Keratinocyte (primary cell): ENCODE measurements at regions not wholly inside any gene's neighbourhood (a gene's known extent, or its start where the extent isn't known, plus 50 kb on each side); places are given as distances from the start of the nearest gene placed in this dataset.

Source experiments
- DNase-seq: peaks from one replicate; pipeline ENCODE4 v3.0.0-alpha.2; 2011; ENCODE audit warnings: low read depth, missing footprints, low spot score
- FAIRE-seq: peaks from 2 replicates; lab custom pipeline; 2011; peaks lifted over from hg19 to GRCh38; lab: Jason Lieb, UNC
- H2AFZ ChIP-seq: 2 replicates; pipeline ENCODE4 v1.6.0; 2012; ENCODE audit warnings: low read length, control low read depth, inconsistent platforms; ENCODE audit not compliant: control insufficient read depth
- H3K27ac ChIP-seq: 2 replicates; pipeline ENCODE4 v1.5.1; 2011; ENCODE audit warnings: low read length; ENCODE audit not compliant: control insufficient read depth, insufficient read depth
- H3K27me3 ChIP-seq: 3 replicates; pipeline ENCODE4 v1.6.0; 2011; ENCODE audit warnings: low read length; ENCODE audit not compliant: control insufficient read depth, insufficient read depth; ENCODE audit errors: extremely low read depth
- H3K36me3 ChIP-seq, 2 experiments: 2 replicates in 1 of 2; 3 replicates in 1 of 2; pipeline ENCODE4 v1.5.1; 2011; ENCODE audit warnings: low read length in 2 of 2, mild to moderate bottlenecking in 1 of 2; ENCODE audit not compliant: control insufficient read depth in 2 of 2, insufficient read depth in 2 of 2; ENCODE audit errors: extremely low read depth in 1 of 2
- H3K4me1 ChIP-seq: 3 replicates; pipeline ENCODE4 v1.5.1; 2011; ENCODE audit warnings: low read length; ENCODE audit not compliant: control insufficient read depth, insufficient read depth; ENCODE audit errors: extremely low read depth
- H3K4me2 ChIP-seq: 3 replicates; pipeline ENCODE4 v1.6.0; 2011; ENCODE audit warnings: low read depth, low read length; ENCODE audit not compliant: control insufficient read depth, insufficient read depth; ENCODE audit errors: extremely low read depth
- H3K4me3 ChIP-seq, 3 experiments: fragments of 200-600 bp in 1 of 3; sonication (generic) in 1 of 3; 2 replicates in 2 of 3; 3 replicates in 1 of 3; pipeline ENCODE4 v1.5.1; 2011 to 2016; ENCODE audit warnings: low read length in 3 of 3, mild to moderate bottlenecking in 3 of 3, control low read depth in 2 of 3, inconsistent platforms in 1 of 3, low read depth in 1 of 3, mixed read lengths in 1 of 3, mixed run types in 1 of 3, moderate library complexity in 1 of 3; ENCODE audit not compliant: control insufficient read depth in 2 of 3, insufficient read depth in 2 of 3; ENCODE audit errors: extremely low read depth in 1 of 3
- H3K79me2 ChIP-seq: 2 replicates; pipeline ENCODE4 v1.6.0; 2012; ENCODE audit warnings: low read length; ENCODE audit not compliant: control insufficient read depth, insufficient read depth
- H3K9ac ChIP-seq: 3 replicates; pipeline ENCODE4 v1.6.0; 2011; ENCODE audit warnings: low read length; ENCODE audit not compliant: control insufficient read depth, insufficient read depth; ENCODE audit errors: extremely low read depth
- H3K9me1 ChIP-seq: 3 replicates; pipeline ENCODE4 v1.6.0; 2011; ENCODE audit warnings: low read length; ENCODE audit not compliant: control insufficient read depth, insufficient read depth; ENCODE audit errors: extremely low read depth
- H3K9me3 ChIP-seq: 2 replicates; pipeline ENCODE4 v1.5.1; 2012; ENCODE audit warnings: low read depth, low read length; ENCODE audit not compliant: control insufficient read depth
- H4K20me1 ChIP-seq: 3 replicates; pipeline ENCODE4 v1.6.0; 2011; ENCODE audit warnings: low read length; ENCODE audit not compliant: control insufficient read depth, insufficient read depth; ENCODE audit errors: extremely low read depth
- EZH2 ChIP-seq: IDR thresholded peaks from one replicate; pipeline ENCODE4 v1.6.1; 2012; ENCODE audit warnings: inconsistent platforms, mild to moderate bottlenecking, low read length, moderate library complexity
- dilution Hi-C: fragments of 300-500 bp; cut with MboI; formaldehyde crosslinking; loops from one replicate; pipeline ENCODE4 v1.7.0; 2020; ENCODE audit warnings: low sequenced_read_pairs; ENCODE audit not compliant: extremely low pct_ligation_motif_present
- TF ChIP-seq, protein P1 (sequence below), 3 experiments: IDR thresholded peaks in 1 of 3; conservative IDR thresholded peaks in 1 of 3; optimal IDR thresholded peaks in 1 of 3; 2 replicates in 2 of 3; 3 replicates in 1 of 3; pipeline versions ENCODE3 to v1.5.1; 2011; ENCODE audit warnings: low read length in 3 of 3, mild to moderate bottlenecking in 3 of 3, moderate library complexity in 2 of 3, control low read depth in 1 of 3, inconsistent platforms in 1 of 3; ENCODE audit not compliant: insufficient read depth in 2 of 3; ENCODE audit errors: extremely low read depth in 1 of 3

DNA sequence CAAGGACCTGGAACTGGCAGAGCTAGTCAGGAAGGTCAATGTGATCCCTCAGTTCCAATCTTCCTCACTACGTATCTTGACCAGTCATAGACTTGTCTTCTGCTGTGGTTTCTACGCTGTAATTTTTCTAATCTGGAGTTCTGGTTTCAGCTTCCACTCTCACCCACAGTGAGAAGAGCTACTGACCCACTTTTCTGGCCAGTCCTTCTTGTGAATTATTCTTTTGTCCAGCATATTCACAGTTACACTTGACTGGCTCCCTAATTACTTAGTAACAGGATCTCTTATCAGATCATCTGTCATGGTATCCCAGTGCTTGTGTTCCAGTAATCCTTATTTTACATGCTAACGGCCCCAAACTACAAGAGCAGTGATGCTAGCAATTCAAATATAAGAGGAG, 72.4 kb upstream of the MME start:
- Histone ChIP-seq H3K79me2 (no peaks in the 10 kb centered on the region), H3K4me2 (no peak overlapping the region), H3K27ac (no peak overlapping the region), H4K20me1 (no peaks in the 10 kb centered on the region), H3K4me3 (no peak overlapping the region), H2AFZ (no peak overlapping the region), H3K36me3 (no peaks in the 10 kb centered on the region), H3K4me1 (no peaks in the 10 kb centered on the region), H3K9me3 (no peaks in the 10 kb centered on the region), H3K9me1 (no peaks in the 10 kb centered on the region), H3K27me3 (no peaks in the 10 kb centered on the region), H3K9ac (no peak overlapping the region)
- FAIRE-seq (no peak), DNase-seq (no peak)
- dilution Hi-C loops: no loop called here
- no peak for TF ChIP-seq EZH2
- TF ChIP-seq, protein P1, sequence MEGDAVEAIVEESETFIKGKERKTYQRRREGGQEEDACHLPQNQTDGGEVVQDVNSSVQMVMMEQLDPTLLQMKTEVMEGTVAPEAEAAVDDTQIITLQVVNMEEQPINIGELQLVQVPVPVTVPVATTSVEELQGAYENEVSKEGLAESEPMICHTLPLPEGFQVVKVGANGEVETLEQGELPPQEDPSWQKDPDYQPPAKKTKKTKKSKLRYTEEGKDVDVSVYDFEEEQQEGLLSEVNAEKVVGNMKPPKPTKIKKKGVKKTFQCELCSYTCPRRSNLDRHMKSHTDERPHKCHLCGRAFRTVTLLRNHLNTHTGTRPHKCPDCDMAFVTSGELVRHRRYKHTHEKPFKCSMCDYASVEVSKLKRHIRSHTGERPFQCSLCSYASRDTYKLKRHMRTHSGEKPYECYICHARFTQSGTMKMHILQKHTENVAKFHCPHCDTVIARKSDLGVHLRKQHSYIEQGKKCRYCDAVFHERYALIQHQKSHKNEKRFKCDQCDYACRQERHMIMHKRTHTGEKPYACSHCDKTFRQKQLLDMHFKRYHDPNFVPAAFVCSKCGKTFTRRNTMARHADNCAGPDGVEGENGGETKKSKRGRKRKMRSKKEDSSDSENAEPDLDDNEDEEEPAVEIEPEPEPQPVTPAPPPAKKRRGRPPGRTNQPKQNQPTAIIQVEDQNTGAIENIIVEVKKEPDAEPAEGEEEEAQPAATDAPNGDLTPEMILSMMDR (optimal IDR thresholded peaks at IDR 0.05 in 1 of 3, IDR thresholded peaks at IDR 0.05 in 1 of 3, conservative IDR thresholded peaks at IDR 0.05 in 1 of 3; ENCODE audit: extremely low read depth in 1 of 3, insufficient read depth in 2 of 3, low read length in 3 of 3): no peak

DNA sequence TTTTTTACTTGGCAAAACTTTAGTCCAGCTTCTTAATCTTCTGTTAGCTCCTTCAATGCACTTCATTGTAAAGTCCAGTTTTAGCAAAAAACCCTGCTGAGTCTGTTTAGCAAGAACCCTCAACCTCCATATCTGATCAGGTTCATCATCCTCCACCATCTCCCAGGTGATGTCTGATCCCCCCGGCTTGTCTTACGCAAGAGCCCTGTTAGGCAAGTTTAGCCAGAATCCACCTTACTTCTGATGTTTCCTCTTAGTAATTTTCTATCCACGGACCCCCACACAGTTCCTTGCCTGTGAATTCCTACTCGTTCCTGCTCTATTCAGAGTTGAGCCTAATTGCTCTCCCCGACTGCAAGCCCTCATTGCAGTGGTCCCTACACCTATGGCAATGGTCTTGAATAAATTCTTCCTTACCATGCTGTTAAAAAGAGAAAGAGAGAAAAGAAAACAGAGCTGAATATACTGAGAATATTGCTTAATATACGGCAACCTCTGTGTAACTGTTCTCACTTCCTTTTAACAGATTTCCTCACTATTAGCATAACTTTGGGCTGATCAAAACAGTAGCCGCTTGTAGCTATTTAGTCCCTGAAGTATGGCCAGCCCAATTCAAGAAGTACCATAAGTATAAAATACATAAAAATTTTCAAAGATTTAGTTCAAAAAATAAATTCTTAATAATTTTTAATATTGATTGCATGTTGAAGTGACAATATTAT, 78.7 kb upstream of the MME start:
- no peak for TF ChIP-seq EZH2
- TF ChIP-seq, protein P1 (optimal IDR thresholded peaks at IDR 0.05 in 1 of 3, IDR thresholded peaks at IDR 0.05 in 1 of 3, conservative IDR thresholded peaks at IDR 0.05 in 1 of 3; ENCODE audit: extremely low read depth in 1 of 3, insufficient read depth in 2 of 3, low read length in 3 of 3): no peak
- H4K20me1 ChIP-seq: no peaks in the 10 kb centered on the region
- no peaks in the 10 kb centered on the region for H3K36me3 ChIP-seq
- no peak overlapping the region for H3K4me2 ChIP-seq
- no peak overlapping the region for H3K9ac ChIP-seq
- H2AFZ ChIP-seq: no peak overlapping the region
- H3K79me2 ChIP-seq: no peaks in the 10 kb centered on the region
- DNase-seq (no peak), FAIRE-seq (no peak)
- no peaks in the 10 kb centered on the region for H3K9me3 ChIP-seq
- H3K4me1 ChIP-seq: no peaks in the 10 kb centered on the region
- dilution Hi-C loops: no loop called here
- no peak overlapping the region for H3K27ac ChIP-seq
- H3K27me3 ChIP-seq: no peaks in the 10 kb centered on the region
- H3K9me1 ChIP-seq: no peaks in the 10 kb centered on the region
- H3K4me3 ChIP-seq: no peak overlapping the region
